Astrocyte (in vitro differentiated cells and primary cell): ENCODE measurements at regions not wholly inside any gene's neighbourhood (a gene's known extent, or its start where the extent isn't known, plus 50 kb on each side); places are given as distances from the start of the nearest gene placed in this dataset.

Source experiments
- DNase-seq: peaks from one replicate; pipeline ENCODE4 v3.0.0-alpha.2; 2010; ENCODE audit warnings: low read depth
- FAIRE-seq: peaks from 2 replicates; lab custom pipeline; 2011; peaks lifted over from hg19 to GRCh38; lab: Jason Lieb, UNC
- H2AFZ ChIP-seq: 2 replicates; pipeline ENCODE4 v1.6.0; 2012; ENCODE audit warnings: low read depth, low read length, inconsistent platforms
- H3K27ac ChIP-seq: 2 replicates; pipeline ENCODE4 v1.5.1; 2011; ENCODE audit warnings: low read depth, low read length, inconsistent platforms
- H3K27me3 ChIP-seq: 2 replicates; pipeline ENCODE4 v1.6.0; 2011; ENCODE audit warnings: low read length, inconsistent platforms; ENCODE audit not compliant: insufficient read depth
- H3K36me3 ChIP-seq: 2 replicates; pipeline ENCODE4 v1.5.1; 2011; ENCODE audit warnings: low read length, inconsistent platforms; ENCODE audit not compliant: insufficient read depth
- H3K4me1 ChIP-seq: 2 replicates; pipeline ENCODE4 v1.5.1; 2011; ENCODE audit warnings: low read length, inconsistent platforms; ENCODE audit not compliant: insufficient read depth
- H3K4me2 ChIP-seq: 2 replicates; pipeline ENCODE4 v1.6.0; 2012; ENCODE audit warnings: low read length, inconsistent platforms
- H3K4me3 ChIP-seq: 2 replicates; pipeline ENCODE4 v1.5.1; 2011; ENCODE audit warnings: low read depth, mild to moderate bottlenecking, low read length, inconsistent platforms; ENCODE audit not compliant: insufficient read depth
- H3K79me2 ChIP-seq: 2 replicates; pipeline ENCODE4 v1.6.0; 2012; ENCODE audit warnings: mild to moderate bottlenecking, low read length, inconsistent platforms; ENCODE audit not compliant: insufficient read depth
- H3K9ac ChIP-seq: 2 replicates; pipeline ENCODE4 v1.6.0; 2012; ENCODE audit warnings: mild to moderate bottlenecking, low read length, inconsistent platforms
- H3K9me3 ChIP-seq: 2 replicates; pipeline ENCODE4 v1.5.1; 2012; ENCODE audit warnings: low read depth, mild to moderate bottlenecking, low read length, inconsistent platforms; ENCODE audit not compliant: insufficient read depth
- H4K20me1 ChIP-seq: 2 replicates; pipeline ENCODE4 v1.6.0; 2012; ENCODE audit warnings: low read length, inconsistent platforms; ENCODE audit not compliant: insufficient read depth
- H3K27ac Mint-ChIP-seq: one replicate; pipeline ENCODE4 v1.8.0; 2021; ENCODE audit warnings: mild to moderate bottlenecking, mixed read lengths; ENCODE audit not compliant: unreplicated experiment
- H3K27me3 Mint-ChIP-seq: one replicate; pipeline ENCODE4 v1.8.0; 2021; ENCODE audit warnings: low read depth, mixed read lengths; ENCODE audit not compliant: unreplicated experiment
- H3K36me3 Mint-ChIP-seq: one replicate; pipeline ENCODE4 v1.8.0; 2021; ENCODE audit warnings: low read depth, mixed read lengths; ENCODE audit not compliant: unreplicated experiment
- H3K4me1 Mint-ChIP-seq: one replicate; pipeline ENCODE4 v1.8.0; 2021; ENCODE audit warnings: low read depth, mixed read lengths; ENCODE audit not compliant: unreplicated experiment
- H3K4me3 Mint-ChIP-seq: one replicate; pipeline ENCODE4 v1.8.0; 2021; ENCODE audit warnings: mild to moderate bottlenecking, moderate library complexity, mixed read lengths; ENCODE audit not compliant: unreplicated experiment
- H3K9me3 Mint-ChIP-seq: one replicate; pipeline ENCODE4 v1.8.0; 2021; ENCODE audit warnings: mild to moderate bottlenecking, mixed read lengths; ENCODE audit not compliant: unreplicated experiment
- CTCF ChIP-seq: IDR thresholded peaks from 2 replicates; pipeline ENCODE4 v1.5.1; 2011; ENCODE audit warnings: low read depth, mild to moderate bottlenecking, inconsistent platforms, low read length, moderate library complexity; ENCODE audit not compliant: insufficient read depth
- EZH2 ChIP-seq: IDR thresholded peaks from 2 replicates; pipeline ENCODE4 v1.6.1; 2012; ENCODE audit warnings: mild to moderate bottlenecking, low read length, inconsistent platforms; ENCODE audit not compliant: insufficient read depth

GRCh38 chr10:123570051-123570897, 95.9 kb upstream of the GPR26 start:
- Mint-ChIP-seq H3K27me3 (peaks cover 49% of the 10 kb centered on the region), H3K36me3 (no peaks in the 10 kb centered on the region), H3K9me3 (no peaks in the 10 kb centered on the region), H3K4me1 (peaks cover 2% of the 10 kb centered on the region), H3K27ac (no peak overlapping the region), H3K4me3 (no peak overlapping the region)
- H3K27ac ChIP-seq: no peak overlapping the region
- H3K27me3 ChIP-seq: no peaks in the 10 kb centered on the region
- H3K36me3 ChIP-seq: no peaks in the 10 kb centered on the region
- no peak for FAIRE-seq
- no peaks in the 10 kb centered on the region for H3K9me3 ChIP-seq
- H3K4me1 ChIP-seq: no peaks in the 10 kb centered on the region
- DNase-seq: no peak
- TF ChIP-seq EZH2 (no peak), CTCF (no peak)
- H3K4me3 ChIP-seq: no peak overlapping the region
- no peak overlapping the region for H3K4me2 ChIP-seq
- no peak overlapping the region for H2AFZ ChIP-seq
- no peak overlapping the region for H3K9ac ChIP-seq
- no peaks in the 10 kb centered on the region for H4K20me1 ChIP-seq
- H3K79me2 ChIP-seq: no peaks in the 10 kb centered on the region

DNA sequence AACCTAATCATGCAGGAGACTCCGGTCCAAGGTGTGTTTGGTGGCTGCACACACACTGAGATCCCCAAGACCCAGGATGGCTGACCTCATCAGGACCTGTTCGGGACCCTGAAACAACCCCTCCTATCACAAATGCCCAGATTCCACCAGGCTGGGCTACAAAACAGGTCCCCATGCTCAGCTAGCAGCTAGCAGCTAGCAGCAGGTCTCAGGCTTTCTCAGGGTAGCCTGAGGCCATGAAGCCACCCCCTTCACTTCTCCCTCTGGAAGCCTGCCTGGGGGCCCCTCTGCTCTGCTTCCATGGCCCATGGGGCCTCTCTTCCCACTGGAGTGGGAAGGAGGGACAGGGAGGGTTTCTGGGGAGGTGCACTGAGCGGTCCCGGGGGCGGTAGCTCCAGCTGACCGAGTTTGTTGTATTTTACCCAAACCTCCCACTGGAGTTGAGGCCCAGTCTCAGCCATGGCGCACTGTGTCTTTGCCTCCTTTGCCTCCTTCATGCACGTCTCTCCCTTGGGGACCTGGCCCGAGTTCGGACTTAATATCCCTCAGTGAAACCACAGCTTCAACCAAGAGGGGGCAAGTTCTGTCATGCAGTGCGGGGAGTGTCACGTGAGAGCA, 95.1 kb upstream of the GPR26 start:
- H3K9me3 Mint-ChIP-seq: no peaks in the 10 kb centered on the region
- no peaks in the 10 kb centered on the region for H3K27me3 ChIP-seq
- H3K4me3 ChIP-seq: no peak overlapping the region
- no peak overlapping the region for H2AFZ ChIP-seq
- no peak overlapping the region for H3K4me3 Mint-ChIP-seq
- no peak for TF ChIP-seq CTCF
- no peak overlapping the region for H3K27ac Mint-ChIP-seq
- H3K36me3 ChIP-seq: no peaks in the 10 kb centered on the region
- no peak overlapping the region for H3K9ac ChIP-seq
- no peak overlapping the region for H3K27ac ChIP-seq
- H3K27me3 Mint-ChIP-seq: peaks cover 51% of the 10 kb centered on the region
- no peaks in the 10 kb centered on the region for H3K4me1 ChIP-seq
- no peak for DNase-seq
- no peak for FAIRE-seq
- H3K4me1 Mint-ChIP-seq: peaks cover 2% of the 10 kb centered on the region
- no peaks in the 10 kb centered on the region for H3K79me2 ChIP-seq
- no peaks in the 10 kb centered on the region for H3K36me3 Mint-ChIP-seq
- no peak overlapping the region for H3K4me2 ChIP-seq
- no peaks in the 10 kb centered on the region for H3K9me3 ChIP-seq
- H4K20me1 ChIP-seq: no peaks in the 10 kb centered on the region

GRCh38 chr10:123571978-123572377, 94.2 kb upstream of the GPR26 start:
- DNase-seq (no peak), FAIRE-seq (no peak)
- H3K9me3 ChIP-seq: no peaks in the 10 kb centered on the region
- H2AFZ ChIP-seq: no peak overlapping the region
- TF ChIP-seq CTCF (no peak), EZH2 (no peak)
- H3K4me1 ChIP-seq: no peaks in the 10 kb centered on the region
- Mint-ChIP-seq H3K4me1 (peaks cover 2% of the 10 kb centered on the region), H3K27me3 (peaks cover 59% of the 10 kb centered on the region), H3K27ac (no peak overlapping the region), H3K36me3 (no peaks in the 10 kb centered on the region), H3K9me3 (no peaks in the 10 kb centered on the region), H3K4me3 (no peak overlapping the region)
- no peak overlapping the region for H3K27ac ChIP-seq
- H3K27me3 ChIP-seq: no peaks in the 10 kb centered on the region
- no peak overlapping the region for H3K4me3 ChIP-seq
- H3K9ac ChIP-seq: no peak overlapping the region
- no peak overlapping the region for H3K4me2 ChIP-seq
- no peaks in the 10 kb centered on the region for H4K20me1 ChIP-seq
- no peaks in the 10 kb centered on the region for H3K36me3 ChIP-seq
- H3K79me2 ChIP-seq: no peaks in the 10 kb centered on the region
